ENCODE measurements at regions not wholly inside any gene's neighbourhood (a gene's known extent, or its start where the extent isn't known, plus 50 kb on each side); places are given as distances from the start of the nearest gene placed in this dataset.

- Histone ChIP-seq H3K27ac (no peak overlapping the region), H3K9me3 (peaks cover 0 to 7% (median 0%) of the 10 kb centered on the region in 4 donors), H3K4me1 (no peaks in the 10 kb centered on the region), H3K27me3 (peaks cover 0 to 23% (median 0%) of the 10 kb centered on the region in 3 donors), H3K4me3 (no peak overlapping the region), H3K36me3 (no peaks in the 10 kb centered on the region)
- 76 to 87% (median 83%) methylated on average over 4 to 11 of the region's 11 CpGs for WGBS, 5 donors
- intact Hi-C loops (cut with DNase I; ENCODE audit: low total_unique reads) = no loop called here
- TF ChIP-seq POLR2A (IDR thresholded peaks at IDR 0.05) (no peak), CTCF (IDR thresholded peaks at IDR 0.05) (no peak), POLR2AphosphoS5 (IDR thresholded peaks at IDR 0.05) (no peak), EP300 (IDR thresholded peaks at IDR 0.05) (no peak)
- no peak for DNase-seq
Observed at GRCh38 chr14:105905456-105905855, 379.1 kb downstream of the TMEM121 start.

GRCh38 chr14:105907276-105907675 lies 380.9 kb downstream of the TMEM121 start:
- WGBS, 5 donors = 80 to 90% (median 86%) methylated on average over 1 to 3 of the region's 3 CpGs; no CpG with 5 or more reads in 1 of the 5 donors
- no peaks in the 10 kb centered on the region for H3K36me3 ChIP-seq
- peaks cover 0 to 30% (median 0%) of the 10 kb centered on the region in 3 donors for H3K27me3 ChIP-seq
- H3K9me3 ChIP-seq = peaks cover 0 to 7% (median 0%) of the 10 kb centered on the region in 4 donors
- H3K27ac ChIP-seq = no peak overlapping the region
- TF ChIP-seq EP300 (IDR thresholded peaks at IDR 0.05) (no peak), CTCF (IDR thresholded peaks at IDR 0.05) (no peak), POLR2AphosphoS5 (IDR thresholded peaks at IDR 0.05) (no peak), POLR2A (IDR thresholded peaks at IDR 0.05) (no peak)
- H3K4me1 ChIP-seq = no peaks in the 10 kb centered on the region
- intact Hi-C loops (cut with DNase I; ENCODE audit: low total_unique reads) = no loop called here
- H3K4me3 ChIP-seq = no peak overlapping the region
- DNase-seq = no peak

- Histone ChIP-seq H3K27me3 (peaks cover 0 to 30% (median 0%) of the 10 kb centered on the region in 3 donors), H3K4me1 (no peaks in the 10 kb centered on the region), H3K27ac (no peak overlapping the region), H3K4me3 (no peak overlapping the region), H3K36me3 (no peaks in the 10 kb centered on the region), H3K9me3 (peaks cover 0 to 7% (median 0%) of the 10 kb centered on the region in 4 donors)
- whole genome bisulfite sequencing, 5 donors = 52 to 65% (median 59%) methylated on average over 3 to 6 of the region's 6 CpGs
- intact Hi-C loops (cut with DNase I; ENCODE audit: low total_unique reads) = no loop called here
- no peak for DNase-seq
- TF ChIP-seq POLR2AphosphoS5 (IDR thresholded peaks at IDR 0.05) = no peak
- TF ChIP-seq CTCF (IDR thresholded peaks at IDR 0.05) = no peak
- no peak for TF ChIP-seq POLR2A (IDR thresholded peaks at IDR 0.05)
- TF ChIP-seq EP300 (IDR thresholded peaks at IDR 0.05) = no peak
Observed at GRCh38 chr14:105908006-105908405, 381.6 kb downstream of the TMEM121 start.

GRCh38 chr14:105908481-105908911 lies 382.1 kb downstream of the TMEM121 start:
- no peak for DNase-seq
- 29 to 73% (median 56%) methylated on average over 1 to 9 of the region's 9 CpGs for WGBS, 5 donors
- Histone ChIP-seq H3K4me1 (no peaks in the 10 kb centered on the region), H3K4me3 (no peak overlapping the region), H3K27ac (no peak overlapping the region), H3K27me3 (peaks cover 0 to 30% (median 0%) of the 10 kb centered on the region in 3 donors), H3K36me3 (no peaks in the 10 kb centered on the region), H3K9me3 (peaks cover 0 to 7% (median 0%) of the 10 kb centered on the region in 4 donors)
- TF ChIP-seq CTCF (IDR thresholded peaks at IDR 0.05) = no peak
- no peak for TF ChIP-seq POLR2A (IDR thresholded peaks at IDR 0.05)
- TF ChIP-seq POLR2AphosphoS5 (IDR thresholded peaks at IDR 0.05) = no peak
- TF ChIP-seq EP300 (IDR thresholded peaks at IDR 0.05) = no peak
- intact Hi-C loops (cut with DNase I; ENCODE audit: low total_unique reads) = no loop called here

All from stomach (tissue), 8 donors.